T-helper 1 cell treated with Interleukin-12 subunit alpha and Interleukin-12 subunit beta and Interleukin-4 antibody, amounts not matched to agents 30 ng/mL and 1 ng/mL, for 36 hours (primary cell): ENCODE measurements at regions not wholly inside any gene's neighbourhood (a gene's known extent, or its start where the extent isn't known, plus 50 kb on each side); places are given as distances from the start of the nearest gene placed in this dataset.

Source experiments
- intact Hi-C: fragments of 100-400 bp; cut with micrococcal nuclease; formaldehyde crosslinking; loops from one replicate; pipeline ENCODE4 v1.15.1; 2024

GRCh38 chr1:14437417-14437918 lies 161.0 kb upstream of the KAZN start:
- intact Hi-C loops: no loop called here

- intact Hi-C loops: no loop called here
These were observed 160.2 kb upstream of the KAZN start for GRCh38 chr1:14438127-14438769.

- intact Hi-C loops: no loop called here
These were observed 159.5 kb upstream of the KAZN start for GRCh38 chr1:14439015-14439414.

- intact Hi-C loops: no loop called here
These were observed 158.3 kb upstream of the KAZN start for GRCh38 chr1:14440166-14440565.

- intact Hi-C loops: no loop called here
These were observed 157.8 kb upstream of the KAZN start for GRCh38 chr1:14440731-14441130.

GRCh38 chr1:14441302-14441741 lies 157.2 kb upstream of the KAZN start:
- intact Hi-C loops: no loop called here

- intact Hi-C loops: no loop called here
These were observed 155.8 kb upstream of the KAZN start for GRCh38 chr1:14442669-14443068.

- intact Hi-C loops: no loop called here
These were observed 155.2 kb upstream of the KAZN start for GRCh38 chr1:14443164-14443787.

- intact Hi-C loops: no loop called here
These were observed 147.3 kb upstream of the KAZN start for GRCh38 chr1:14451217-14451616.

GRCh38 chr1:14452551-14452950 lies 145.9 kb upstream of the KAZN start:
- intact Hi-C loops: no loop called here

- intact Hi-C loops: no loop called here
These were observed 138.3 kb upstream of the KAZN start for GRCh38 chr1:14460173-14460572.

GRCh38 chr1:14462851-14463250 lies 135.6 kb upstream of the KAZN start:
- intact Hi-C loops: no loop called here

GRCh38 chr1:14466006-14466405 lies 132.5 kb upstream of the KAZN start:
- intact Hi-C loops: no loop called here

- intact Hi-C loops: no loop called here
These were observed 131.4 kb upstream of the KAZN start for GRCh38 chr1:14467112-14467511.

GRCh38 chr1:14468751-14469150 lies 129.7 kb upstream of the KAZN start:
- intact Hi-C loops: no loop called here

GRCh38 chr1:14470802-14471201 lies 127.7 kb upstream of the KAZN start:
- intact Hi-C loops: no loop called here

GRCh38 chr1:14474856-14475255 lies 123.6 kb upstream of the KAZN start:
- intact Hi-C loops: no loop called here

- intact Hi-C loops: no loop called here
These were observed 122.1 kb upstream of the KAZN start for GRCh38 chr1:14476170-14476955.

- intact Hi-C loops: no loop called here
These were observed 120.4 kb upstream of the KAZN start for GRCh38 chr1:14478120-14478519.

GRCh38 chr1:14479865-14480264 lies 118.6 kb upstream of the KAZN start:
- intact Hi-C loops: no loop called here

- intact Hi-C loops: no loop called here
These were observed 115.6 kb upstream of the KAZN start for GRCh38 chr1:14482784-14483450.

- intact Hi-C loops: no loop called here
These were observed 113.2 kb upstream of the KAZN start for GRCh38 chr1:14485285-14485684.
